ENCODE measurements at regions not wholly inside any gene's neighbourhood (a gene's known extent, or its start where the extent isn't known, plus 50 kb on each side); places are given as distances from the start of the nearest gene placed in this dataset.

GRCh38 chr18:60669938-60670337, 297.4 kb upstream of the MC4R start:
- no peak for TF ChIP-seq CTCF (IDR thresholded peaks at IDR 0.05)
- TF ChIP-seq POLR2A (IDR thresholded peaks at IDR 0.05), result no peak

Data from body of pancreas (tissue), 4 donors.